ENCODE measurements at regions not wholly inside any gene's neighbourhood (a gene's known extent, or its start where the extent isn't known, plus 50 kb on each side); places are given as distances from the start of the nearest gene placed in this dataset.
A peak's percentile ranks its signal among the peaks of the same experiment; 100 is the strongest.

GRCh38 chr15:97706059-97706458, 254.4 kb upstream of the ARRDC4 start:
- DNase-seq (ENCODE audit: low spot score) = no peak

GRCh38 chr15:97708252-97708651, 252.3 kb upstream of the ARRDC4 start:
- DNase-seq (ENCODE audit: low spot score) = no peak

- DNase-seq (ENCODE audit: low spot score) = no peak
Observed at GRCh38 chr15:97712530-97712929, 248.0 kb upstream of the ARRDC4 start.

- no peak for DNase-seq (ENCODE audit: low spot score)
Observed at GRCh38 chr15:97717806-97718205, 242.7 kb upstream of the ARRDC4 start.

GRCh38 chr15:97718509-97718908, 242.0 kb upstream of the ARRDC4 start:
- no peak for DNase-seq (ENCODE audit: low spot score)

GRCh38 chr15:97728791-97729190, 231.7 kb upstream of the ARRDC4 start:
- DNase-seq (ENCODE audit: low spot score) = no peak

- no peak for DNase-seq (ENCODE audit: low spot score)
Observed at GRCh38 chr15:97729270-97729669, 231.2 kb upstream of the ARRDC4 start.

- DNase-seq (ENCODE audit: low spot score) = no peak
Observed at GRCh38 chr15:97730315-97730714, 230.2 kb upstream of the ARRDC4 start.

GRCh38 chr15:97731859-97732258, 228.6 kb upstream of the ARRDC4 start:
- DNase-seq (ENCODE audit: low spot score) = no peak

GRCh38 chr15:97733373-97733772, 227.1 kb upstream of the ARRDC4 start:
- DNase-seq (ENCODE audit: low spot score) = no peak

GRCh38 chr15:97736748-97737147, 223.8 kb upstream of the ARRDC4 start:
- DNase-seq (ENCODE audit: low spot score) = no peak

GRCh38 chr15:97745481-97746071, 214.9 kb upstream of the ARRDC4 start:
- DNase-seq (ENCODE audit: low spot score) = peak; percentile 41

GRCh38 chr15:97747342-97747741, 213.2 kb upstream of the ARRDC4 start:
- DNase-seq (ENCODE audit: low spot score) = no peak

- no peak for DNase-seq (ENCODE audit: low spot score)
Observed at GRCh38 chr15:97748576-97748975, 211.9 kb upstream of the ARRDC4 start.

- no peak for DNase-seq (ENCODE audit: low spot score)
Observed at GRCh38 chr15:97750060-97750459, 210.4 kb upstream of the ARRDC4 start.

- DNase-seq (ENCODE audit: low spot score) = no peak
Observed at GRCh38 chr15:97755726-97756125, 204.8 kb upstream of the ARRDC4 start.

GRCh38 chr15:97759363-97759762, 201.1 kb upstream of the ARRDC4 start:
- DNase-seq (ENCODE audit: low spot score) = no peak

- DNase-seq (ENCODE audit: low spot score) = no peak
Observed at GRCh38 chr15:97761110-97761509, 199.4 kb upstream of the ARRDC4 start.

- DNase-seq (ENCODE audit: low spot score) = no peak
Observed at GRCh38 chr15:97783240-97783639, 177.3 kb upstream of the ARRDC4 start.

GRCh38 chr15:97786741-97787140, 173.8 kb upstream of the ARRDC4 start:
- DNase-seq (ENCODE audit: low spot score) = no peak

GRCh38 chr15:97790180-97790579, 170.3 kb upstream of the ARRDC4 start:
- DNase-seq (ENCODE audit: low spot score) = no peak

GRCh38 chr15:97791824-97792792, 168.4 kb upstream of the ARRDC4 start:
- peak; percentile 33 for DNase-seq (ENCODE audit: low spot score)

- no peak for DNase-seq (ENCODE audit: low spot score)
Observed at GRCh38 chr15:97804950-97805349, 155.6 kb upstream of the ARRDC4 start.
